NCI-H146 treated with DMSO at 0.1 percent for 48 hours (cell line): ENCODE measurements at regions not wholly inside any gene's neighbourhood (a gene's known extent, or its start where the extent isn't known, plus 50 kb on each side); places are given as distances from the start of the nearest gene placed in this dataset.
"Not testable (repeated sequence)": the region's sequence is repeated elsewhere in the genome, so short reads cannot be mapped to it uniquely, and the experiment has no call there.

ENCODE experiments used
- DNase-seq: peaks from one replicate; lab custom pipeline; 2025; ENCODE audit not compliant: unreplicated experiment; lab: John Stamatoyannopoulos, UW

DNA sequence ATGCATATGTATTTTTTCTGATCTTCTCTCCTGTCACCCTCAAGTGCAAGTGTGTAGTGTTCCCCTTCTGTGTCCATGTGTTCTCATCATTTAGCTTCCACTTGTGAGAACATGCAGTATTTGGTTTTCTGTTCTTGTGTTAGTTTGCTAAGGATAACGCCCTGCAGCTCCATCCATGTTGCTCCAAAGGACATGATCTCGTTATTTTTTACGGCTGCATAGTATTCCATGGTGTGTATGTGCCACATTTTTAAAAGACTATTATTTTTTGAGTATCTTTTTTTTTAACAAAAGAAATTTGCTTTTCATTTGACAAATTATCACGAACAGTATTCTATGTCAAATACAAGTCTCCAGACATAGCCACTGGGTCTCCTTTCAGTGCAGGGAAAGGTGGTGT lies 110.1 kb upstream of the ZNF746 start:
- no peak for DNase-seq

GRCh38 chr7:149606826-149607225 lies 109.2 kb upstream of the ZNF746 start:
- no peak for DNase-seq

DNA sequence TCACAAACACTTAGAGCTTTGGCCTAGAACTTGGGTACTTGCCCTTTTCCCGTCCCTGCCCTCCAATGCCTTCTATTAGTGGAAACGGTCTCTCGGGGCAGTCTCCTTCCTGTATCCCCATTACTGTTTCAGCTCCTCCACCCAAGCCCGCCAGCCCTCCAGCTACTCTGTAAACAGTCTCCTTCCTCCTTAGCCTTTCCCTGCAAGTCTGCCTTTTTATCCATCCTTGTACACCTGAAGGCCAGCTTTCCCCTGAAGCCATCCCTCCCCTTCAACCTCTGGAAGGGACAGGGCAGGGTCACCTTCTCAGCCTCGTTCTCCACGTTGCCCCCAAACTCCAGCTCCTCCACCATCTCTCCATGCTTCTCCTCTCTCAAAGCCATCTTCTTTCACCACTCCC lies 108.1 kb upstream of the ZNF746 start:
- no peak for DNase-seq

DNA sequence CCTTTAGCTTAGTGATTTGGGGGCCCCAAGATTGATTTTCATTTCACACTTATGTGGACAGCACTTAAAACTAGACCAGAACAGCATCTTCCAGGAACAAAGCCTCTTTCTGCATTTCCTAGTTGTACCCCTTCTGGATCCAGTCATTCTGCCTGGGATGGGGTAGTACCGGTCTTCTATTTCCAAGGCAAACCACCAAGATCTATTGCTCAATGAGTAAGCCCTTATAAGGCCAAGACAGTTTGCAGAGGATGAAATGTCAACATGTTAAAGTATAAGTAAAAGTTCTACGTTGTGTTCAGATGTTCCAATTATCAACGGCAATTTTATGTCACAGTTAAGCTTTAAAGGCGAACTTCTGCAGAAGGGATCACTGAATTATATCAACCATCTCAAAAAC lies 106.9 kb upstream of the ZNF746 start:
- DNase-seq, result no peak

- not testable (repeated sequence) for DNase-seq
Measured at GRCh38 chr7:149600669-149601330, 103.2 kb upstream of the ZNF746 start.

GRCh38 chr7:149599636-149600206 lies 102.1 kb upstream of the ZNF746 start:
- DNase-seq, result no peak

GRCh38 chr7:149598721-149599308 lies 101.2 kb upstream of the ZNF746 start:
- DNase-seq, result no peak

DNA sequence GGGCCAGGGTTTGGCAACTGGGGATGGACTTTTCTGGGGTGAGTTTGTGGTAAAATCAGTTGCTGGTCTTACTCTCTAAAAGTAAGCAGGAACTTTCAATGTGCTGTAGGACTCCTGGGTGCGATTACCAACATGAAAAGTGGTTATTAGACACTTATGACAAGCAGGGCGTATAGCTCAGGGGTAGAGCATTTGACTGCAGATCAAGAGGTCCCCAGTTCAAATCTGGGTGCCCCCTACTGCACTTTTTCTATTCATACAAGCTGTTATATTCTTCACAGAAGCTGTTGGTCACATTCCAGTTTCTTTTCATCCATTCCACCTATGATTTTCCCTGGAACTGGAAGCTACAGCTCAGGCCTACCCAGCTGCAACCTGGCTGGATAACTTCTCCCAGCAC lies 100.2 kb upstream of the ZNF746 start:
- DNase-seq, result not testable (repeated sequence)

DNA sequence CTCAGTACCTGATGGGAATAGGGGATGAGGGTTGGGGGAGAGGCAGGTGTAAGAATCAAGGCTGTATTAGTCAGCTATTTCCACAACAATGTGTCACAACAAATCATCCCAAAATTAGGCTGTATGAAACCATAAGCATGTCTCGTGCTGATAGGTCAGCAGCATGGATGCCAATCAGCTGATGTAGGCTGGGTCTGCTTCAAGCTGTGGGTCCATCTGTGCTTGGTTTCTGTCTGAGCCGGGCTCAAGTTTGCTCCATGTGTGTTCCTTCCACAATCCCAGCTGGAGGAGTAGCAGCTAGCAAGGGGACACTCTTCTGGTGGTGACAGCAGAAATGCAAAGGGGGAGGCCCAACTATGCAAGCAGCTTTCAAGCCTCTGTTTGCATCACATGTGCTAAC lies 97.9 kb upstream of the ZNF746 start:
- DNase-seq, result no peak

DNA sequence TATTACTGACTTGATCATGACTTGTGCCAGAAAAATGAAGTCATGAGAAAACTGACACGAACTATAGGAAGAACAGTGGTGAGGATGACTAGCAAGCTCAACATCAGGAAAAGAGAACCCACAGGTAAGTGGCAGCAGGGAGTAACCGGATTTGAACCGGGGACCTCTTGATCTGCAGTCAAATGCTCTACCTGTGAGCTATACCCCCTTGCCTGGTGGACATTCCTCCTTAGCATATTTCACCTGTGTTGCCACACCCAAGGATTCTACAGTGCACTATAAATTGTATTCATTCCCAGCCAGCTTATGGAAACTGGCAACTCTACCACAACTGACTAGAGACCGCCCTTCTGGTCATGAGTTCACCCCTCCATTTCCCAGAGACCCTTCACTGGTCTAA lies 97.5 kb upstream of the ZNF746 start:
- no peak for DNase-seq

DNA sequence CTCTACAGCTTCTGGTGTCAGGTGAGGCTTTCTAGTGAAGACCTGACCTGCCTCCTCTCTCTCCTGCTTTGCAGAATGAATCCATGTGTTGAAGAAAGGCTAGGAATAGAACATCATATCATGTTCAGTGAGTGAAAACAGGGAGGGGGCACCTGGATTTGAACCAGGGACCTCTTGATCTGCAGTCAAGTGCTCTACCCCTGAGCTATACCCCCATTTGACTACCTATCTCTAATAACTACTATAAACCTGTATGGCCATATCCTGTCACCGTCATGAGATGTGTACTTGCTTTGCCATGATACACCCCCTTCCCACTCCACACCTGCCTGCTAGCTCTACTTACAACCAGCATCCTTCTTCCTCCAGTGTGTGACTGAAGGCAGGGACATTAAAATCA lies 91.3 kb upstream of the ZNF746 start:
- no peak for DNase-seq

- no peak for DNase-seq
Measured at GRCh38 chr7:149586646-149587645, 89.3 kb upstream of the ZNF746 start.

DNA sequence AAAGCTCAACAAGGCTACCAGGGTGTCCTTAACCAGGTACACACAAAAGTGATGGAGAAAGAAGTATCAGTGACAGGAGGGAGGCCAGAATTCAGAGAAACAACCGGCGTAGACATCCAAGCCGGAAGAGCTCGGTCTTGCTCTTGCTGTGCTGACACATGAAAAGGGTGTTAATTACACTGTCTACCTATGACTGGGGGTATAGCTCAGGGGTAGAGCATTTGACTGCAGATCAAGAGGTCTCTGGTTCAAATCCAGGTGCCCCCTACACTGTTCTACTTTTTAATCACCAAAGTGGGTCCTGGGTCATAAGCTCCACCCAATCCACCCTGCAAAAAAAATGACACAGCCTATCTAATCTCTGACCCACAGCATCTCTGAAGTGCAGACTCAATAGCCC lies 86.9 kb upstream of the ZNF746 start:
- no peak for DNase-seq

DNA sequence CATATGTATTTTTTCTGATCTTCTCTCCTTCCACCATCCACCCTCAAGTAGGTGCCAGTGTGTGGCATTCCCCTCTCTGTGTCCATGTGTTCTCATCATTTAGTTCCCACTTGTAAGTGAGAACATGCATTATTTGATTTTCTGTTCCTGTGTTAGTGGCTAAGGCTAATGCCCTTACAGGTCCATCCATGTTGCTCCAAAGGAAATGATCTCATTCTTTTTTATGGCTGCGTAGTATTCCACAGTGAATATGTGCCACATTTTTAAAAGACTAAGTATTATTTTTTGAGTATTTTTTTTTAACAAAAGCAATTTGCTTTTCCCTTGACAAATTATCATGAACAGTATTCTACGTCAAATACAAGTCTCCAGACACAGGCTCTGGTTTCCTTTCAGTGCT lies 86.4 kb upstream of the ZNF746 start:
- DNase-seq, result no peak

- no peak for DNase-seq
Measured at GRCh38 chr7:149580328-149580727, 82.7 kb upstream of the ZNF746 start.

DNA sequence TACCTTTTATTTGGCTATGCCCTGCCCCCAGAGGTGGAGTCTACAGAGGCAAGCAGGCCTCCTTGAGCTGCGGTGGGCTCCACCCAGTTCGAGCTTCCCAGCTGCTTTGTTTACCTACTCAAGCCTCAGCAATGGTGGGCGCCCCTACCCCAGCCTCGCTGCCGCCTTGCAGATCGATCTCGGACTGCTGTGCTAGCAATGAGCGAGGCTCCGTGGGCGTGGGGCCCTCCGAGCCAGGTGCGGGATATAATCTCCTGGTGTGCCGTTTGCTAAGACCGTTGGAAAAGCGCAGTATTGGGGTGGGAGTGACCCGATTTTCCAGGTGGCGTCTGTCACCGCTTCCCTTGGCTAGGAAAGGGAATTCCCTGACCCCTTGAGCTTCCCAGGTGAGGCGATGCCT lies 81.8 kb upstream of the ZNF746 start:
- not testable (repeated sequence) for DNase-seq

- not testable (repeated sequence) for DNase-seq
Measured at GRCh38 chr7:149574428-149574827, 76.8 kb upstream of the ZNF746 start.

GRCh38 chr7:149573519-149573918 lies 75.9 kb upstream of the ZNF746 start:
- DNase-seq, result no peak

GRCh38 chr7:149572920-149573319 lies 75.3 kb upstream of the ZNF746 start:
- DNase-seq, result not testable (repeated sequence)

DNA sequence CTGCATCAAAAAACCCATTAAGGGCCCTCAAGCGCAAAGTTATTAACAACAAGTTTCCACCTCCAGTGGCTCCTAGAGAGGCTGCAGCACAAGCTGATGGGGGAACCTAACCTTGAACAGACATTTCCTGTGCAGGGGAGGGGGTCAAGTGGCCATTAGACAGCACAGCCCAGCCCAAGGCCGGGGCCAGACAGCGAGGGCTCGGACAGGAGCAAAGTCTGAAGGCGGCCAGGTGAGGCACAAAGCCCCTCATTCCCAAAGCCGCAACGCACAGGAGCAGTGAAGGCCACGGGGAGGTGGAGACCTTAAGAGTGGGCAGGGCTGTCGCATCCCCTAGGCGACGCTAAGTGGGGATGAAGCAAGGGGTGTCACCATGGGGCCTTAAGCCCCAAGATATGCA lies 73.2 kb upstream of the ZNF746 start:
- DNase-seq, result no peak

DNA sequence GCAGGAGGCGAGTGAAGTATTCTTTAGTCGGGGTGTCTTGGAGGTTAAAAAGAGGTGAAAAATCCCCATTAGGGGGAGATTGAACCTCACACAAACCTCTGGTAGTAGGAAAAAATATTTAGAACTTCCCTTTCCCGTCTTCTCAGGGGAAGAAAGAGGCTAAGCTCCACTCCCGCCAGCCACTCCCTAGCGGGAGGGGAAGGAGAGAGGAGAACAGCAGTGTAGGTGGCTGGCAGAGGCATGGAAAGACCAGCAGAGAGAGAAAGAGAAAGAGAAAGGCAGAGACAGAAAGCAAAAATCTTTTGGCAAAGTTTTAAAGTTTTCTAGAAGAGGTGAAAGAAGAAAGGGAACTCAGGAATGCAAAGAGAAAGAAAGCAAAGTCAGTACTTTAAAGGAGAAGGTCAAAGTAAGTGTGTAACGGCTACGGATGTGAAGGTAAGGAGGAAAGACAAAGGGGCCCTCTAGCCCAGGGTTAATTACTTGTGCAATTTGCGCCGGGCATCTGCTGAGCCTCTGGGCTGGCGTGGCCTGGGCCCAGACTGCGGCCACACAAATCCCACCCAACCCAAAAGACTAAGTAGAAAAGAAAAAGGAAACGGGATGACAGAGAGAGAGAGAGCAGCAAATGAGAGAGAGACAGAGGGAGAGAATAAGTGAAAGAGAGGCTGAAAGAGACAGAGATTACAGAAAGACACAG lies 72.3 kb upstream of the ZNF746 start:
- no peak for DNase-seq
